ENCODE measurements at regions not wholly inside any gene's neighbourhood (a gene's known extent, or its start where the extent isn't known, plus 50 kb on each side); places are given as distances from the start of the nearest gene placed in this dataset.

DNA sequence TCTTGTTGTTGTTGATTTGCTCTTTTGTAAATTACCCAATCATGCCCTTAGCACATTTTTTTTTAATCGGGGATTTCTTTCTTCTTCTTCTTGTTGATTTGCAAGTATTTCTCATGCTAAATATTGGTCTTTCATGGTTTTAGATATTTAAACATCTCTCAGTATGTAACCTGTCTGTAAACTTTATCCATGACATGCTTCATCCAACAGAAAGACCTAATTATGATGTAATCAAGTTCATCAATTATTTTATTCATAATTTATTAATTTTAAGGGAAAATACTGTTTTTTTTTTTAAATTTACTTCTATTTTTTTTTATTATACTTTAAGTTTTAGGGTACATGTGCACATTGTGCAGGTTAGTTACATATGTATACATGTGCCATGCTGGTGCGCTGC lies 69.8 kb downstream of the TNFSF18 start:
- Mint-ChIP-seq H3K27me3 (ENCODE audit: low read depth) (no peaks in the 10 kb centered on the region), H3K4me1 (peaks cover 4% of the 10 kb centered on the region), H3K36me3 (ENCODE audit: low read depth) (no peaks in the 10 kb centered on the region), H3K27ac (ENCODE audit: unreplicated experiment) (peak overlapping the region; percentile 15), H3K4me3 (no peak overlapping the region), H3K9me3 (peaks cover 2% of the 10 kb centered on the region)
- no peak for DNase-seq (ENCODE audit: low read depth, low spot score)
- TF ChIP-seq, protein P1, sequence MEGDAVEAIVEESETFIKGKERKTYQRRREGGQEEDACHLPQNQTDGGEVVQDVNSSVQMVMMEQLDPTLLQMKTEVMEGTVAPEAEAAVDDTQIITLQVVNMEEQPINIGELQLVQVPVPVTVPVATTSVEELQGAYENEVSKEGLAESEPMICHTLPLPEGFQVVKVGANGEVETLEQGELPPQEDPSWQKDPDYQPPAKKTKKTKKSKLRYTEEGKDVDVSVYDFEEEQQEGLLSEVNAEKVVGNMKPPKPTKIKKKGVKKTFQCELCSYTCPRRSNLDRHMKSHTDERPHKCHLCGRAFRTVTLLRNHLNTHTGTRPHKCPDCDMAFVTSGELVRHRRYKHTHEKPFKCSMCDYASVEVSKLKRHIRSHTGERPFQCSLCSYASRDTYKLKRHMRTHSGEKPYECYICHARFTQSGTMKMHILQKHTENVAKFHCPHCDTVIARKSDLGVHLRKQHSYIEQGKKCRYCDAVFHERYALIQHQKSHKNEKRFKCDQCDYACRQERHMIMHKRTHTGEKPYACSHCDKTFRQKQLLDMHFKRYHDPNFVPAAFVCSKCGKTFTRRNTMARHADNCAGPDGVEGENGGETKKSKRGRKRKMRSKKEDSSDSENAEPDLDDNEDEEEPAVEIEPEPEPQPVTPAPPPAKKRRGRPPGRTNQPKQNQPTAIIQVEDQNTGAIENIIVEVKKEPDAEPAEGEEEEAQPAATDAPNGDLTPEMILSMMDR (conservative IDR thresholded peaks at IDR 0.05) = no peak

Data from neural crest cell (in vitro differentiated cells).